Left lung (tissue), 4 donors: ENCODE measurements at regions not wholly inside any gene's neighbourhood (a gene's known extent, or its start where the extent isn't known, plus 50 kb on each side); places are given as distances from the start of the nearest gene placed in this dataset.
"Not testable (repeated sequence)": the region's sequence is repeated elsewhere in the genome, so short reads cannot be mapped to it uniquely, and the experiment has no call there.

Experiments used
- ATAC-seq: fragments of 200-7000 bp; cut with Tn5 transposase; one replicate; pipeline ENCODE4 v1.9.1; 2020; ENCODE audit warnings: moderate library complexity
- DNase-seq, 4 donors: peaks; one replicate each; pipeline ENCODE4 v3.0.0-alpha.2; 2013 to 2020
- H3K27ac ChIP-seq, 2 donors: fragments of 200-600 bp; sonication (generic) in 1 of 2; one replicate each; pipeline versions ENCODE4 v1.5.0 to v1.8.0; 2020 to 2021
- H3K27me3 ChIP-seq, 2 donors: fragments of 200-600 bp; sonication (generic) in 1 of 2; one replicate each; pipeline versions ENCODE4 v1.5.0 to v1.8.0; 2020 to 2021
- H3K36me3 ChIP-seq, 2 donors: fragments of 200-600 bp; sonication (generic) in 1 of 2; one replicate each; pipeline versions ENCODE4 v1.5.0 to v1.8.0; 2020 to 2021
- H3K4me1 ChIP-seq, 2 donors: fragments of 200-600 bp; one replicate each; pipeline ENCODE4 v1.8.0; 2021
- H3K4me3 ChIP-seq, 2 donors: fragments of 200-600 bp; sonication (generic) in 1 of 2; one replicate each; pipeline versions ENCODE4 v1.5.0 to v1.8.0; 2020 to 2021; ENCODE audit warnings: mild to moderate bottlenecking in 1 of 2
- H3K9me3 ChIP-seq, 2 donors: fragments of 200-600 bp; sonication (generic) in 1 of 2; one replicate each; pipeline versions ENCODE4 v1.5.0 to v1.8.0; 2020 to 2021
- CTCF ChIP-seq, 2 donors: fragments of 200-600 bp; sonication (generic) in 1 of 2; IDR thresholded peaks; one replicate each; pipeline versions ENCODE4 v1.5.0 to v1.8.0; 2021; ENCODE audit warnings: antibody characterized with exemption in 2 of 2
- intact Hi-C, 2 donors: fragments of 100-400 bp; cut with DNase I; formaldehyde crosslinking; loops; one replicate each; pipeline versions ENCODE4 v1.11.2 to v1.14.2; 2022
- donor health status: DM: no; HTN: yes; CAD: no.
- donor health status: DM: no; HTN: no; CAD: no.

DNA sequence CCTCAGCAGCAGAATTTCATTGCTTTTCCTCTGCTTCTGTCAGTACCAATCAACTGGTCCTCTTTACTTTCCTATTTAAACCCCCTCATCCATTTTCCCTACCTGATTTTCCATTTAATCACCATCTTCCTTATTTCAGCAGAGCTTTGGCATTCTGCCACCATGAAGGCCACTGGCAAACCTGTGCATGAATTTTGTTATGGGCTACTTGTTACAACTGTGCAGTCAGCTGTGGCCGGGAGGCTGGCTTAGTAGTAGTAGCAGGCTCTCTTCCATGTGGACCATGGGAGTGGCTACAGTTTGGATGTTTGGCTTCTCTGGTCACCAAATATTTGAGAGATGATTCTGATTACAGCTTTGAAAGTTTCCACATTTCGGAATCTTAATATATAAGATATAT, 976.6 kb upstream of the SEMA6A start:
- no peak for TF ChIP-seq CTCF (IDR thresholded peaks at IDR 0.05)
- ATAC-seq, result no peak
- intact Hi-C loops, result no loop called here

DNA sequence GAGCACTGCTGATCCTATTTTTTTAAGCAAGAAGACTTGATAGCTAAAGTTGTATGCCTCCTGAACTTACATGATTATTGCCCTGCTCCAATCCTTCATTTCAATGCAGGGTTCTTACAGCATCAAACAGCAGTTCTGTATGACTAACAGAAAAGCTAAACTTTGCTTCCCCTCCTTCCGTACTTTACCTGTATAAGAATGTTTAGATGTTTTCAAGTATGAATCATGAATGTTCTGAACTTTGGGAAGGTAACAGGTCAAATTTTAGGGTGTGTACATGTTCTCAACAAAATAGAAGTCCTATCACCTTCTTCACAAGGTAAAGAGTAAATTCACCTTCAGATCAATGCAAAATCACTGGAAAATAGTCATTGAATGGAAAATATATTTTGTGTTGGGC, 972.6 kb upstream of the SEMA6A start:
- Histone ChIP-seq H3K27me3 (no peaks in the 10 kb centered on the region), H3K4me1 (no peaks in the 10 kb centered on the region), H3K9me3 (peaks cover 0 to 7% of the 10 kb centered on the region in 2 donors), H3K4me3 (no peak overlapping the region), H3K27ac (no peak overlapping the region), H3K36me3 (no peaks in the 10 kb centered on the region)
- intact Hi-C loops, result no loop called here
- DNase-seq (no peak), ATAC-seq (no peak)
- no peak for TF ChIP-seq CTCF (IDR thresholded peaks at IDR 0.05)

More for the DNA sequence above, 976.6 kb upstream of the SEMA6A start:
- H3K36me3 ChIP-seq, result no peaks in the 10 kb centered on the region
- H3K9me3 ChIP-seq, result peaks cover 0 to 3% of the 10 kb centered on the region in 2 donors
- H3K4me1 ChIP-seq, result no peaks in the 10 kb centered on the region
- no peaks in the 10 kb centered on the region for H3K27me3 ChIP-seq
- no peak overlapping the region for H3K4me3 ChIP-seq
- DNase-seq, result peak in 1 of 4 donors; percentile 4
- no peak overlapping the region for H3K27ac ChIP-seq

DNA sequence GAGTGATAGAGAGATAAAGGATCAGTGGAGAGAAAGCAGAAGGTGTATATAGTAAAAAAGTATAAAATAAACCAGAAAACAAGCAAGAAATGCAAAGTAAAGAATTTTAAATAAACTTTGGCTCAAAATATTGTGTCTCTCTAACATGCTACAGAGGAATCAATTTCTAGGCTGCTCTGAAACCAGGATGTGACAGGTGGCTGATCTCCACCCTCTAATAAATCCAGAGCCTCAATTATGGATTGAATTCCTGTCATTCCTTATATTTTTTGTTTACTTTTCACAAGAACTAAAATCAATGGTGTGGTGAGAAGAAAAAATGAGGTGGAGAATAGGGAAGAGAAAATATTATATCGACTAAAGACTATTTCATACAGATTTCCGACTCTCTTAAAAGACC, 965.1 kb upstream of the SEMA6A start:
- Histone ChIP-seq H3K9me3 (peaks cover 0 to 4% of the 10 kb centered on the region in 2 donors), H3K27ac (no peak overlapping the region), H3K27me3 (no peaks in the 10 kb centered on the region), H3K36me3 (no peaks in the 10 kb centered on the region), H3K4me1 (no peaks in the 10 kb centered on the region), H3K4me3 (no peak overlapping the region)
- ATAC-seq, result no peak
- no peak for TF ChIP-seq CTCF (IDR thresholded peaks at IDR 0.05)
- intact Hi-C loops, result no loop called here
- no peak for DNase-seq

DNA sequence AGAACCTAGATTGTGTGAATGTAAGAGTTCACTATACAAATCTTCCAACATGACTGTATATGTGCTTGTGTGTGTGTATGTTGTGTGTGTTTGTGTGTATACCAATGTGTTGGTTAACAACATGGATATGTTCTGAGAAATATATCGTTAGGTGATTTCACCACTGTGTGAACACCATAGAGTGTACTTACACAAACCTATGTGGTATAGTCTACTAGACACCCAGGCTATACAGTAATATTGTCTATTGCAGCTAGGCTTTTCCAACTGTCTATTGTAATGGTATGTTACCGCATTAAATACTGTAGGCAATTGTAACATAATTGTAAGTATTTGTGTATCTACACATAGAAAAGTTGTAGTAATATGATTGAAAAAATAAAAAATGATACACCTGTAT, 959.2 kb upstream of the SEMA6A start:
- intact Hi-C loops, result no loop called here
- Histone ChIP-seq H3K4me1 (no peaks in the 10 kb centered on the region), H3K4me3 (no peak overlapping the region), H3K36me3 (no peaks in the 10 kb centered on the region), H3K27ac (no peak overlapping the region), H3K9me3 (peaks cover 0 to 8% of the 10 kb centered on the region in 2 donors), H3K27me3 (no peaks in the 10 kb centered on the region)
- no peak for TF ChIP-seq CTCF (IDR thresholded peaks at IDR 0.05)
- ATAC-seq (no peak), DNase-seq (no peak)

DNA sequence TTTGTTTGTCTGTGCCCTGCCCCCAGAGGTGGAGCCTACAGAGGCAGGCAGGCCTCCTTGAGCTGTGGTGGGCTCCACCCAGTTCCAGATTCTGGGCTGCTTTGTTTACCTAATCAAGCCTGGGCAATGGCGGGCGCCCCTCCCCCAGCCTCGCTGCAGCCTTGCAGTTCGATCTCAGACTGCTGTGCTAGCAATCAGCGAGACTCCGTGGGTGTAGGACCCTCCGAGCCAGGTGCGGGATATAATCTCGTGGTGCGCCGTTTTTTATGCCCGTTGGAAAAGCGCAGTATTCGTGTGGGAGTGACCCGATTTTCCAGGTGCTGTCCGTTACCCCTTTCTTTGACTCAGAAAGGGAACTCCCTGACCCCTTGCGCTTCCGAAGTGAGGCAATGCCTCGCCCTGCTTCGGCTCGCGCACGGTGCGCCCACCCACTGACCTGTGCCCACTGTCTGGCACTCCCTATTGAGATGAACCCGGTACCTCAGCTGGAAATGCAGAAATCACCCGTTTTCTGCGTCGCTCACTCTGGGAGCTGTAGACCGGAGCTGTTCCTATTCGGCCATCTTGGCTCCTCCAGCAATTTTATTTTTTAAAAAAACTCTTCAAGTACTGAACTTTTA, 958.5 kb upstream of the SEMA6A start:
- ATAC-seq, result not testable (repeated sequence)

DNA sequence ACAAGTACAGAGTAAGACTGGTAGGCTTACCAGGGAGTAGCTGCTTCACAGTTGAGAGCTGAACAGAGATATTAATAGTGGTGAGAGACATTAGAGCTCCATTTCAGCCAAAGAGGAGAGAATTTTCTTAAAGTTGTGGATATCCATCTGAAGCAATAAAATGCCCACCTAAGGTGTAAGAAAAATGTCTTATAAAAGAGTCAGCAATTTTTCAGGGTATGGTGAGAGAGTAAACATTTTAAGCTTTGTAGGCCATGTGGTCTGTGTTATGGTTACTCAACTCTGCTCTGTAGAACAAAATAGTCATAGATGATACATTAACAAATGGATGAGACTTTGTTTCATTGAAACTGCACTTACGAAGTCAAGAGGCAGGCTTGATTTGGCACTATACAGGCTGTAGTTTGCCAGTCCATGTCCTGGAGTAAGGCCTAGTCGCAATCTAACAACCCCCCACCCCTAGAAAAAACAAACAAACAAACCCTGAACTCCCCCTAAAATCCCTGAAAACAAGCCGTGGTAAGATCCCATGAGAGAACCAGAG, 945.4 kb upstream of the SEMA6A start:
- Histone ChIP-seq H3K9me3 (peaks cover 0 to 11% of the 10 kb centered on the region in 2 donors), H3K27me3 (no peaks in the 10 kb centered on the region), H3K4me1 (no peaks in the 10 kb centered on the region), H3K27ac (no peak overlapping the region), H3K36me3 (no peaks in the 10 kb centered on the region), H3K4me3 (no peak overlapping the region)
- no peak for TF ChIP-seq CTCF (IDR thresholded peaks at IDR 0.05)
- intact Hi-C loops, result no loop called here
- no peak for DNase-seq
- ATAC-seq, result no peak

More for the DNA sequence above, 958.5 kb upstream of the SEMA6A start:
- intact Hi-C loops, H3K36me3 ChIP-seq, H3K27ac ChIP-seq, H3K4me1 ChIP-seq, H3K4me3 ChIP-seq, H3K9me3 ChIP-seq, H3K27me3 ChIP-seq: not testable (repeated sequence)
- peak in 1 of 4 donors; percentile 31 for DNase-seq
